B cell (primary cell): ENCODE measurements at regions not wholly inside any gene's neighbourhood (a gene's known extent, or its start where the extent isn't known, plus 50 kb on each side); places are given as distances from the start of the nearest gene placed in this dataset.
"Not testable (repeated sequence)": the region's sequence is repeated elsewhere in the genome, so short reads cannot be mapped to it uniquely, and the experiment has no call there.

Experiments used
- ATAC-seq: fragments of 200-7000 bp; cut with Tn5 transposase; one replicate; pipeline ENCODE4 v1.10.0; 2021; ENCODE audit warnings: low read depth, mild to moderate bottlenecking, moderate number of reproducible peaks, moderate library complexity
- CTCF ChIA-PET: fragments of 350-600 bp; sonication (Branson Sonifier 250); formaldehyde crosslinking; loops from one replicate; lab custom pipeline; 2021; ENCODE audit warnings: antibody characterized with exemption, inconsistent platforms; lab: Charles Lee
- POLR2A ChIA-PET: fragments of 350-600 bp; sonication (Branson Sonifier 250); formaldehyde crosslinking; loops from one replicate; lab custom pipeline; 2021; ENCODE audit warnings: antibody characterized with exemption; lab: Charles Lee
- DNase-seq: peaks from one replicate; pipeline ENCODE4 v3.0.0; 2013
- H2AFZ ChIP-seq: 2 replicates; pipeline ENCODE4 v1.6.1; 2012; ENCODE audit warnings: mild to moderate bottlenecking, low read depth, low read length; ENCODE audit not compliant: insufficient read depth, poor library complexity, severe bottlenecking
- H3K27ac ChIP-seq, 2 donors: 1 replicate in 1 of 2; 2 replicates in 1 of 2; pipeline ENCODE4 v1.5.1; 2012 to 2013; ENCODE audit warnings: low read length in 2 of 2, mild to moderate bottlenecking in 2 of 2, moderate library complexity in 1 of 2
- H3K27me3 ChIP-seq, 4 experiments: fragments of 200-600 bp in 1 of 4; sonication (generic) in 1 of 4; replicated peaks in 1 of 4; 1 replicate in 2 of 4; 2 replicates in 2 of 4; pipeline versions ENCODE4 v1.6.1 to v1.7.0; 2013 to 2016; ENCODE audit warnings: low read length in 3 of 4, mild to moderate bottlenecking in 2 of 4, mixed read lengths in 1 of 4, moderate library complexity in 1 of 4; ENCODE audit not compliant: insufficient read depth in 4 of 4, control insufficient read depth in 3 of 4; ENCODE audit errors: control extremely low read depth in 1 of 4
- H3K36me3 ChIP-seq, 2 experiments: replicated peaks in 1 of 2; 1 replicate in 1 of 2; 2 replicates in 1 of 2; pipeline versions ENCODE4 v1.6.1 to v1.7.1; 2013; ENCODE audit warnings: low read length in 1 of 2; ENCODE audit not compliant: insufficient read depth in 2 of 2, control insufficient read depth in 1 of 2; ENCODE audit errors: control extremely low read depth in 1 of 2, extremely low read depth in 1 of 2
- H3K4me1 ChIP-seq, 2 donors: fragments of 200-600 bp in 1 of 2; sonication (generic) in 1 of 2; 1 replicate in 1 of 2; 2 replicates in 1 of 2; pipeline versions ENCODE4 v1.5.1 to v1.6.1; 2013 to 2017; ENCODE audit warnings: low read length in 2 of 2; ENCODE audit not compliant: control insufficient read depth in 2 of 2, insufficient read depth in 2 of 2
- H3K4me2 ChIP-seq: replicated peaks from 2 replicates; pipeline ENCODE3; 2012; ENCODE audit warnings: mild to moderate bottlenecking, low read depth, low read length; ENCODE audit not compliant: poor library complexity, severe bottlenecking
- H3K4me3 ChIP-seq, 5 experiments: fragments of 200-600 bp in 1 of 5; sonication (generic) in 1 of 5; 1 replicate in 3 of 5; 2 replicates in 2 of 5; pipeline versions ENCODE4 v1.5.1 to v1.7.0; 2011 to 2016; ENCODE audit warnings: low read length in 4 of 5, mild to moderate bottlenecking in 4 of 5, low read depth in 2 of 5, control low read depth in 1 of 5, moderate library complexity in 1 of 5; ENCODE audit not compliant: insufficient read depth in 1 of 5; ENCODE audit errors: control extremely low read depth in 1 of 5, extremely low read depth in 1 of 5
- H3K79me2 ChIP-seq: fragments of 200-600 bp; sonication (generic); one replicate; pipeline ENCODE4 v1.6.0; 2016; ENCODE audit warnings: low read length; ENCODE audit not compliant: control insufficient read depth, insufficient read depth
- H3K9ac ChIP-seq: fragments of 200-600 bp; sonication (generic); 2 replicates; pipeline ENCODE4 v1.6.1; 2017; ENCODE audit warnings: mild to moderate bottlenecking, low read length, moderate library complexity
- H3K9me3 ChIP-seq, 3 donors: one replicate each; pipeline versions ENCODE4 v1.6.1 to v1.7.1; 2013; ENCODE audit warnings: low read length in 2 of 3; ENCODE audit not compliant: control insufficient read depth in 2 of 3, insufficient read depth in 1 of 3; ENCODE audit errors: control extremely low read depth in 1 of 3
- H4K20me1 ChIP-seq: 2 replicates; pipeline ENCODE4 v1.6.0; 2012; ENCODE audit warnings: mild to moderate bottlenecking, low read length; ENCODE audit not compliant: insufficient read depth, control insufficient read depth, poor library complexity, severe bottlenecking
- H3K27ac Mint-ChIP-seq: one replicate; pipeline ENCODE4 v1.8.0; 2021; ENCODE audit warnings: mixed read lengths
- H3K27me3 Mint-ChIP-seq: one replicate; pipeline ENCODE4 v1.8.0; 2021; ENCODE audit warnings: mixed read lengths
- H3K4me1 Mint-ChIP-seq: one replicate; pipeline ENCODE4 v1.8.0; 2021; ENCODE audit warnings: mixed read lengths
- H3K4me3 Mint-ChIP-seq: one replicate; pipeline ENCODE4 v1.8.0; 2021; ENCODE audit warnings: mixed read lengths
- H3K9me3 Mint-ChIP-seq: one replicate; pipeline ENCODE4 v1.8.0; 2022; ENCODE audit warnings: mixed read lengths; ENCODE audit not compliant: insufficient read depth
- EZH2 ChIP-seq: IDR thresholded peaks from 2 replicates; pipeline ENCODE4 v1.6.1; 2012; ENCODE audit warnings: borderline replicate concordance, low read depth, mild to moderate bottlenecking, moderate library complexity, low read length; ENCODE audit not compliant: insufficient read depth, poor library complexity, severe bottlenecking
- WGBS: methylation state at CpG from one replicate; pipeline ENCODE4 v1.1.5; 2013; ENCODE audit warnings: missing lambda C conversion rate; ENCODE audit not compliant: insufficient coverage; 5-methylcytosine and 5-hydroxymethylcytosine counted together
- intact Hi-C: fragments of 100-400 bp; cut with micrococcal nuclease; formaldehyde crosslinking; loops from one replicate; pipeline ENCODE4 v1.10.0; 2022
- TF ChIP-seq, protein P1 (sequence below): fragments of 200-600 bp; IDR thresholded peaks from one replicate; pipeline ENCODE4 v1.8.0; 2022; ENCODE audit warnings: antibody characterized with exemption, mild to moderate bottlenecking

DNA sequence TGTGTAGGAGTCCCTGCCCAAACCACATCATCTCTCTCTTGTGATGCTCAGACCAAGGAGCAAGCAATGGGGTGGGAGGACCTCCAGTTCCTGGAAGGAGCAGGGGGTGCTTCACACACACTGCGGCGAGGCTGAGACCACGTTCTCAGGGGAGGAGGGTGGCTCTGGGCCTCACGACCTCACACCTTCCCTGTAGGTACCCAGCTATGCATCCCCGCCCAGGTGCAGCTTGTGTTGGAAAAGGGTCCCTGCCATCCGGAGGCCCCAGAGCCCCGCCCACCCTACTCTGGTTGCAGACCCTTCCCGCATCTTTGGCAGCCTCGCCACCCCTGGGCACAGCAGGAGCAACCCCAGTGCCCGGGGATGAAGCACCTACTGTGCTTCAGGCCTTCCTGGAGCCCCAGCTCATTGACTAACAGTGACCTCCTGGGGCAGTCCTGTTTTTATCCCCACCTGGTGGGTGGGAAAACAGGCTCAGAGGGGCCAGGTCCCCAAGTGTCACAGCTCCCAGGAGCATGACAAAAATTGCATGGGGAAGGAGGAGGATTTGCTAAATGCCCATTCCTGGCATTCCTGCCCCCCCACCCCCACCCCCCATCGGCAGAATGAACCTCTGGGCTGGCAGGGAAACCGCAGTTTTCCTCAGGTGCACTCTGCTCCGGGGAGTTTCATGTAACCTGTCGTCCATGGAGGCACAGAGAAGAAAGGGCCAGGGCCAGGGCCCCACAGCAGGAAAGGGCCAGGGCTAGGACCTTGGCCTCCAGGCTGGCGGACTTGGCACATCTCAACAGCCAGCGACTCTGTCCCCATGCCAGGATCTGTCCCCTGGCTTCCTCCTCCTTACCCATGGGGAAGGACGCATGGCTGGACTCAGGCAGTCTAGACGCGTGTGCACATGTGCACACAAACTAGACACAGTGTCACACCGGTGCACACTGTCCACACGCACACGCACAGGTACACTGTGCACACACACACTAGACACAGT lies 81.0 kb downstream of the IGLL1 start:
- no peak for TF ChIP-seq EZH2
- TF ChIP-seq, protein P1, sequence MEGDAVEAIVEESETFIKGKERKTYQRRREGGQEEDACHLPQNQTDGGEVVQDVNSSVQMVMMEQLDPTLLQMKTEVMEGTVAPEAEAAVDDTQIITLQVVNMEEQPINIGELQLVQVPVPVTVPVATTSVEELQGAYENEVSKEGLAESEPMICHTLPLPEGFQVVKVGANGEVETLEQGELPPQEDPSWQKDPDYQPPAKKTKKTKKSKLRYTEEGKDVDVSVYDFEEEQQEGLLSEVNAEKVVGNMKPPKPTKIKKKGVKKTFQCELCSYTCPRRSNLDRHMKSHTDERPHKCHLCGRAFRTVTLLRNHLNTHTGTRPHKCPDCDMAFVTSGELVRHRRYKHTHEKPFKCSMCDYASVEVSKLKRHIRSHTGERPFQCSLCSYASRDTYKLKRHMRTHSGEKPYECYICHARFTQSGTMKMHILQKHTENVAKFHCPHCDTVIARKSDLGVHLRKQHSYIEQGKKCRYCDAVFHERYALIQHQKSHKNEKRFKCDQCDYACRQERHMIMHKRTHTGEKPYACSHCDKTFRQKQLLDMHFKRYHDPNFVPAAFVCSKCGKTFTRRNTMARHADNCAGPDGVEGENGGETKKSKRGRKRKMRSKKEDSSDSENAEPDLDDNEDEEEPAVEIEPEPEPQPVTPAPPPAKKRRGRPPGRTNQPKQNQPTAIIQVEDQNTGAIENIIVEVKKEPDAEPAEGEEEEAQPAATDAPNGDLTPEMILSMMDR: no peak
- POLR2A ChIA-PET: no interaction called here

DNA sequence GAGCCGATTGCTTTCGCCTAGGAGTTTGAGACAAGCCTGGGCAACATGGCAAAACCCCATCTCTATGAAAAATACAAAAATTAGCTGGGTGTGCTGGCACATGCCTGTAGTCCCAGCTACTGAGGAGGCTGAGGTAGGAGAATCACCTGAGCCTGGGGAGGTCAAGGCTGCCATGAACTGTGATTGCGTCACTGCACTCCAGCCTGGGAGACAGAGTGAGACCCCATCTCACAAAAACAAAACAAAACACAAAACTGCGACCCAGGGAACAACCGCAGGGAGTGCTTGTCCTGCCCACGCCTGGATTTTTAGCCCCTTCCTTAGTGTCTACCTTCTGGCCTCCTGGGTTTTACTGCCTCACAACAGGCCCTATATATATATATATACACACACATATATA lies 82.2 kb downstream of the IGLL1 start:
- H4K20me1 ChIP-seq, ATAC-seq, H3K27ac Mint-ChIP-seq, H3K27me3 ChIP-seq, H3K9me3 Mint-ChIP-seq, H3K4me2 ChIP-seq, H3K4me1 ChIP-seq, H3K4me3 Mint-ChIP-seq, POLR2A ChIA-PET, H3K27me3 Mint-ChIP-seq, H3K9me3 ChIP-seq, CTCF ChIA-PET, H3K4me3 ChIP-seq, H3K4me1 Mint-ChIP-seq, H3K36me3 ChIP-seq, DNase-seq, H3K9ac ChIP-seq, H3K79me2 ChIP-seq, H2AFZ ChIP-seq, H3K27ac ChIP-seq, intact Hi-C loops: not testable (repeated sequence)
- WGBS: 92% methylated on average over 2 of the region's 6 CpGs

More for the DNA sequence above, 81.0 kb downstream of the IGLL1 start:
- ATAC-seq (no peak), DNase-seq (no peak)
- H3K27me3 Mint-ChIP-seq: peaks cover 15% of the 10 kb centered on the region
- Histone ChIP-seq H3K27ac (no peak overlapping the region), H3K9me3 (peaks cover 0 to 4% (median 0%) of the 10 kb centered on the region in 3 donors), H3K79me2 (no peaks in the 10 kb centered on the region), H3K9ac (no peak overlapping the region), H2AFZ (no peak overlapping the region), H3K4me3 (no peak overlapping the region), H4K20me1 (no peaks in the 10 kb centered on the region), H3K27me3 (peaks cover 0 to 5% (median 0%) of the 10 kb centered on the region in 4 experiments), H3K4me1 (peaks cover 0 to 5% of the 10 kb centered on the region in 2 donors), H3K4me2 (no peak overlapping the region), H3K36me3 (no peaks in the 10 kb centered on the region)
- no peak overlapping the region for H3K4me3 Mint-ChIP-seq
- intact Hi-C loops: no loop called here
- H3K9me3 Mint-ChIP-seq: no peaks in the 10 kb centered on the region
- CTCF ChIA-PET: no interaction called here
- peaks cover 6% of the 10 kb centered on the region for H3K4me1 Mint-ChIP-seq
- H3K27ac Mint-ChIP-seq: no peak overlapping the region
- WGBS: 90% methylated on average over 16 of the region's 22 CpGs
